HepG2 (cell line): ENCODE measurements at regions not wholly inside any gene's neighbourhood (a gene's known extent, or its start where the extent isn't known, plus 50 kb on each side); places are given as distances from the start of the nearest gene placed in this dataset.

ENCODE experiments used
- ARNT ChIP-seq: fragments of 450-650 bp; IDR thresholded peaks from 2 replicates; pipeline ENCODE4 v1.6.1; 2017
- CHD4 ChIP-seq: fragments of 200-600 bp; sonication (generic); IDR thresholded peaks from 2 replicates; pipeline ENCODE4 v1.7.0; 2017; ENCODE audit warnings: mild to moderate bottlenecking, low read length, borderline replicate concordance
- HDAC1 ChIP-seq: sonication (generic); formaldehyde crosslinking; IDR thresholded peaks from 2 replicates; pipeline ENCODE4 v1.5.1; 2020; ENCODE audit warnings: mild to moderate bottlenecking, missing genetic modification reagents
- HOXA9 ChIP-seq: sonication (generic); formaldehyde crosslinking; IDR thresholded peaks from 2 replicates; pipeline ENCODE4 v1.8.1; 2022; ENCODE audit warnings: missing genetic modification reagents, mild to moderate bottlenecking, moderate library complexity, borderline replicate concordance
- NFKB2 ChIP-seq: sonication (generic); formaldehyde crosslinking; IDR thresholded peaks from 2 replicates; pipeline ENCODE4 v1.4.0; 2020; ENCODE audit warnings: missing genetic modification reagents, borderline replicate concordance
- NFYC ChIP-seq: IDR thresholded peaks from 2 replicates; pipeline ENCODE4 v1.6.1; 2016; ENCODE audit warnings: missing genetic modification reagents, missing compliant biosample characterization
- PRMT3 ChIP-seq: sonication (generic); formaldehyde crosslinking; IDR thresholded peaks from 2 replicates; pipeline ENCODE4 v1.8.1; 2022; ENCODE audit warnings: low read depth, mild to moderate bottlenecking, moderate library complexity, missing genetic modification reagents, borderline replicate concordance
- ZFP1 ChIP-seq: IDR thresholded peaks from 2 replicates; pipeline ENCODE4 v1.6.1; 2016
- ZKSCAN1 ChIP-seq: fragments of 150-350 bp; IDR thresholded peaks from 2 replicates; pipeline ENCODE4 v1.6.1; 2014; ENCODE audit warnings: low read length
- ZNF136 ChIP-seq: sonication (generic); formaldehyde crosslinking; IDR thresholded peaks from 2 replicates; pipeline ENCODE4 v1.8.1; 2022; ENCODE audit warnings: low read depth, mild to moderate bottlenecking, moderate library complexity, missing genetic modification reagents
- ZNF44 ChIP-seq: sonication (generic); formaldehyde crosslinking; IDR thresholded peaks from 2 replicates; pipeline ENCODE4 v1.5.1; 2020; ENCODE audit warnings: mild to moderate bottlenecking, missing genetic modification reagents
- ZNF660 ChIP-seq: sonication (generic); formaldehyde crosslinking; IDR thresholded peaks from 2 replicates; pipeline ENCODE4 v1.5.1; 2020; ENCODE audit warnings: mild to moderate bottlenecking, low read depth, missing genetic modification reagents, borderline replicate concordance
- ZNF678 ChIP-seq: sonication (generic); formaldehyde crosslinking; IDR thresholded peaks from 2 replicates; pipeline ENCODE4 v1.4.0; 2020; ENCODE audit warnings: mild to moderate bottlenecking, missing genetic modification reagents
- ZNF839 ChIP-seq: sonication (generic); formaldehyde crosslinking; IDR thresholded peaks from 2 replicates; pipeline ENCODE4 v1.4.0; 2020; ENCODE audit warnings: missing genetic modification reagents, mild to moderate bottlenecking, borderline replicate concordance
- ZNF891 ChIP-seq: sonication (generic); formaldehyde crosslinking; IDR thresholded peaks from 2 replicates; pipeline ENCODE4 v1.5.0; 2020; ENCODE audit warnings: mild to moderate bottlenecking, missing genetic modification reagents
- ZSCAN31 ChIP-seq: sonication (generic); formaldehyde crosslinking; IDR thresholded peaks from 2 replicates; pipeline ENCODE4 v1.5.0; 2020; ENCODE audit warnings: low read depth, mild to moderate bottlenecking, missing genetic modification reagents
- TF ChIP-seq, protein P1 (sequence below): sonication (generic); formaldehyde crosslinking; IDR thresholded peaks from 2 replicates; pipeline ENCODE4 v1.5.0; 2020; ENCODE audit warnings: missing genetic modification reagents
- TF ChIP-seq, protein P2 (sequence below): sonication (generic); formaldehyde crosslinking; IDR thresholded peaks from 2 replicates; pipeline ENCODE4 v1.4.0; 2020; ENCODE audit warnings: mild to moderate bottlenecking, missing genetic modification reagents
- TF ChIP-seq, protein P3 (sequence below): sonication (generic); formaldehyde crosslinking; IDR thresholded peaks from 2 replicates; pipeline ENCODE4 v1.4.0; 2020; ENCODE audit warnings: missing genetic modification reagents, borderline replicate concordance
- TF ChIP-seq, protein P4 (sequence below): sonication (generic); formaldehyde crosslinking; IDR thresholded peaks from 2 replicates; pipeline ENCODE4 v1.5.0; 2020; ENCODE audit warnings: missing genetic modification reagents
- TF ChIP-seq, protein P5 (sequence below): sonication (generic); formaldehyde crosslinking; IDR thresholded peaks from 2 replicates; pipeline ENCODE4 v1.4.0; 2020; ENCODE audit warnings: missing genetic modification reagents, mild to moderate bottlenecking, borderline replicate concordance
- TF ChIP-seq, protein P6 (sequence below): sonication (generic); formaldehyde crosslinking; IDR thresholded peaks from 2 replicates; pipeline ENCODE4 v1.4.0; 2020; ENCODE audit warnings: missing genetic modification reagents

DNA sequence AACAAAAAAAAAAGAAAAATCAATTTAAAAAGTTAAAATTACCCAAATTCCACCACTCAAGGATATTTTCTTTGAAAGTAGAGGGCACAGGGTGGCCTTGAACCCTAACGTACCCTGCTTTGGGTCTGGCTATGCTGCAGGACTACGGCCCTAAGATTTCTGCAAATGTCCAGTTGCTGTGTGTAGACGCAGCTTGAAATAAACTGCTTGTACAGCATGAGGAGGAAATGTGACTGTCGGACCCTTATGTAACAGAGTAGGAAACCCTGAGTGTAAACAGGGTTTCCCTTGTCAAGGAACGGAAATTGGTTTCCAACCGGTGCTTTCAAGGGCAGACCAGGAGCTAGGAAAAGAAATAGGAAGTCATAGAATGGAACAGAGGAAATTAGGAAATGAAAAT is 60.7 kb upstream of the SHLD1 start (continued):
- no peak for TF ChIP-seq NFYC (CRISPR knock-in tag)
- no peak for TF ChIP-seq PRMT3 (CRISPR knock-in tag)
- no peak for TF ChIP-seq ZNF136 (CRISPR knock-in tag)
- TF ChIP-seq, protein P1, sequence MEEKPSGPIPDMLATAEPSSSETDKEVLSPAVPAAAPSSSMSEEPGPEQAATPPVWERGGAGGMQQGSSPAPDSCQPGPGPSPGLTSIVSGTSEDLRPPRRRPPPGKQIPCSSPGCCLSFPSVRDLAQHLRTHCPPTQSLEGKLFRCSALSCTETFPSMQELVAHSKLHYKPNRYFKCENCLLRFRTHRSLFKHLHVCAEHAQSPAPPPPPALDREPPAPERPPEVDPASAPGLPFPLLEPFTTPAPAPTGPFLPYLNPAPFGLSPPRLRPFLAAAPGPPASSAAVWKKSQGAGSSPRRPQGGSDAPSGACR, result no peak
- TF ChIP-seq ZNF678 (CRISPR knock-in tag), result no peak
- TF ChIP-seq, protein P2, sequence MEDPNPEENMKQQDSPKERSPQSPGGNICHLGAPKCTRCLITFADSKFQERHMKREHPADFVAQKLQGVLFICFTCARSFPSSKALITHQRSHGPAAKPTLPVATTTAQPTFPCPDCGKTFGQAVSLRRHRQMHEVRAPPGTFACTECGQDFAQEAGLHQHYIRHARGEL, result no peak
- TF ChIP-seq ZFP1 (CRISPR knock-in tag), result 0 out of 2 replicates have a peak, but pooled peaks have one; percentile 55
- TF ChIP-seq NFKB2 (CRISPR knock-in tag), result no peak
- TF ChIP-seq ZNF660 (CRISPR knock-in tag), result no peak
- TF ChIP-seq, protein P3, sequence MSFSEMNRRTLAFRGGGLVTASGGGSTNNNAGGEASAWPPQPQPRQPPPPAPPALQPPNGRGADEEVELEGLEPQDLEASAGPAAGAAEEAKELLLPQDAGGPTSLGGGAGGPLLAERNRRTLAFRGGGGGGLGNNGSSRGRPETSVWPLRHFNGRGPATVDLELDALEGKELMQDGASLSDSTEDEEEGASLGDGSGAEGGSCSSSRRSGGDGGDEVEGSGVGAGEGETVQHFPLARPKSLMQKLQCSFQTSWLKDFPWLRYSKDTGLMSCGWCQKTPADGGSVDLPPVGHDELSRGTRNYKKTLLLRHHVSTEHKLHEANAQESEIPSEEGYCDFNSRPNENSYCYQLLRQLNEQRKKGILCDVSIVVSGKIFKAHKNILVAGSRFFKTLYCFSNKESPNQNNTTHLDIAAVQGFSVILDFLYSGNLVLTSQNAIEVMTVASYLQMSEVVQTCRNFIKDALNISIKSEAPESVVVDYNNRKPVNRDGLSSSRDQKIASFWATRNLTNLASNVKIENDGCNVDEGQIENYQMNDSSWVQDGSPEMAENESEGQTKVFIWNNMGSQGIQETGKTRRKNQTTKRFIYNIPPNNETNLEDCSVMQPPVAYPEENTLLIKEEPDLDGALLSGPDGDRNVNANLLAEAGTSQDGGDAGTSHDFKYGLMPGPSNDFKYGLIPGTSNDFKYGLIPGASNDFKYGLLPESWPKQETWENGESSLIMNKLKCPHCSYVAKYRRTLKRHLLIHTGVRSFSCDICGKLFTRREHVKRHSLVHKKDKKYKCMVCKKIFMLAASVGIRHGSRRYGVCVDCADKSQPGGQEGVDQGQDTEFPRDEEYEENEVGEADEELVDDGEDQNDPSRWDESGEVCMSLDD (CRISPR knock-in tag), result no peak
- TF ChIP-seq ZNF891, result no peak
- no peak for TF ChIP-seq ZKSCAN1
- no peak for TF ChIP-seq ZNF44
- no peak for TF ChIP-seq ZSCAN31 (CRISPR knock-in tag)
- TF ChIP-seq, protein P4, sequence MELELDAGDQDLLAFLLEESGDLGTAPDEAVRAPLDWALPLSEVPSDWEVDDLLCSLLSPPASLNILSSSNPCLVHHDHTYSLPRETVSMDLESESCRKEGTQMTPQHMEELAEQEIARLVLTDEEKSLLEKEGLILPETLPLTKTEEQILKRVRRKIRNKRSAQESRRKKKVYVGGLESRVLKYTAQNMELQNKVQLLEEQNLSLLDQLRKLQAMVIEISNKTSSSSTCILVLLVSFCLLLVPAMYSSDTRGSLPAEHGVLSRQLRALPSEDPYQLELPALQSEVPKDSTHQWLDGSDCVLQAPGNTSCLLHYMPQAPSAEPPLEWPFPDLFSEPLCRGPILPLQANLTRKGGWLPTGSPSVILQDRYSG (CRISPR knock-in tag), result no peak
- TF ChIP-seq, protein P5, sequence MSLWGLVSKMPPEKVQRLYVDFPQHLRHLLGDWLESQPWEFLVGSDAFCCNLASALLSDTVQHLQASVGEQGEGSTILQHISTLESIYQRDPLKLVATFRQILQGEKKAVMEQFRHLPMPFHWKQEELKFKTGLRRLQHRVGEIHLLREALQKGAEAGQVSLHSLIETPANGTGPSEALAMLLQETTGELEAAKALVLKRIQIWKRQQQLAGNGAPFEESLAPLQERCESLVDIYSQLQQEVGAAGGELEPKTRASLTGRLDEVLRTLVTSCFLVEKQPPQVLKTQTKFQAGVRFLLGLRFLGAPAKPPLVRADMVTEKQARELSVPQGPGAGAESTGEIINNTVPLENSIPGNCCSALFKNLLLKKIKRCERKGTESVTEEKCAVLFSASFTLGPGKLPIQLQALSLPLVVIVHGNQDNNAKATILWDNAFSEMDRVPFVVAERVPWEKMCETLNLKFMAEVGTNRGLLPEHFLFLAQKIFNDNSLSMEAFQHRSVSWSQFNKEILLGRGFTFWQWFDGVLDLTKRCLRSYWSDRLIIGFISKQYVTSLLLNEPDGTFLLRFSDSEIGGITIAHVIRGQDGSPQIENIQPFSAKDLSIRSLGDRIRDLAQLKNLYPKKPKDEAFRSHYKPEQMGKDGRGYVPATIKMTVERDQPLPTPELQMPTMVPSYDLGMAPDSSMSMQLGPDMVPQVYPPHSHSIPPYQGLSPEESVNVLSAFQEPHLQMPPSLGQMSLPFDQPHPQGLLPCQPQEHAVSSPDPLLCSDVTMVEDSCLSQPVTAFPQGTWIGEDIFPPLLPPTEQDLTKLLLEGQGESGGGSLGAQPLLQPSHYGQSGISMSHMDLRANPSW, result no peak
- TF ChIP-seq HDAC1 (CRISPR knock-in tag), result peak; percentile 28; the same call in 1 of the 2 replicates
- TF ChIP-seq, protein P6, sequence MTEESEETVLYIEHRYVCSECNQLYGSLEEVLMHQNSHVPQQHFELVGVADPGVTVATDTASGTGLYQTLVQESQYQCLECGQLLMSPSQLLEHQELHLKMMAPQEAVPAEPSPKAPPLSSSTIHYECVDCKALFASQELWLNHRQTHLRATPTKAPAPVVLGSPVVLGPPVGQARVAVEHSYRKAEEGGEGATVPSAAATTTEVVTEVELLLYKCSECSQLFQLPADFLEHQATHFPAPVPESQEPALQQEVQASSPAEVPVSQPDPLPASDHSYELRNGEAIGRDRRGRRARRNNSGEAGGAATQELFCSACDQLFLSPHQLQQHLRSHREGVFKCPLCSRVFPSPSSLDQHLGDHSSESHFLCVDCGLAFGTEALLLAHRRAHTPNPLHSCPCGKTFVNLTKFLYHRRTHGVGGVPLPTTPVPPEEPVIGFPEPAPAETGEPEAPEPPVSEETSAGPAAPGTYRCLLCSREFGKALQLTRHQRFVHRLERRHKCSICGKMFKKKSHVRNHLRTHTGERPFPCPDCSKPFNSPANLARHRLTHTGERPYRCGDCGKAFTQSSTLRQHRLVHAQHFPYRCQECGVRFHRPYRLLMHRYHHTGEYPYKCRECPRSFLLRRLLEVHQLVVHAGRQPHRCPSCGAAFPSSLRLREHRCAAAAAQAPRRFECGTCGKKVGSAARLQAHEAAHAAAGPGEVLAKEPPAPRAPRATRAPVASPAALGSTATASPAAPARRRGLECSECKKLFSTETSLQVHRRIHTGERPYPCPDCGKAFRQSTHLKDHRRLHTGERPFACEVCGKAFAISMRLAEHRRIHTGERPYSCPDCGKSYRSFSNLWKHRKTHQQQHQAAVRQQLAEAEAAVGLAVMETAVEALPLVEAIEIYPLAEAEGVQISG (CRISPR knock-in tag), result 0 out of 2 replicates have a peak, but pooled peaks have one; percentile 32
- no peak for TF ChIP-seq ARNT
- TF ChIP-seq ZNF839 (CRISPR knock-in tag), result no peak
- TF ChIP-seq HOXA9 (CRISPR knock-in tag), result no peak
- no peak for TF ChIP-seq CHD4
